ENCODE measurements at regions not wholly inside any gene's neighbourhood (a gene's known extent, or its start where the extent isn't known, plus 50 kb on each side); places are given as distances from the start of the nearest gene placed in this dataset.

- H3K27me3 ChIP-seq (ENCODE audit: insufficient read depth, low read length): no peaks in the 10 kb centered on the region
Measured at GRCh38 chr1:181159451-181160140, 71.1 kb downstream of the IER5 start.

More at GRCh38 chr1:181159451-181160140, 71.1 kb downstream of the IER5 start:
- Histone ChIP-seq H3K36me3 (ENCODE audit: control insufficient read depth in 1 of 2, insufficient read depth in 2 of 2, low read length in 2 of 2) (no peaks in the 10 kb centered on the region), H3K27ac (ENCODE audit: low read depth, low read length) (no peak overlapping the region), H3K4me1 (ENCODE audit: control insufficient read depth in 1 of 2, insufficient read depth in 2 of 2, low read length in 2 of 2) (peaks cover 0 to 13% of the 10 kb centered on the region in 2 experiments; a peak in 1 of 4 replicates), H3K9me2 (ENCODE audit: insufficient read depth) (no peaks in the 10 kb centered on the region), H4K20me1 (ENCODE audit: insufficient read depth) (no peaks in the 10 kb centered on the region), H3K79me2 (ENCODE audit: insufficient read depth, low read length) (no peaks in the 10 kb centered on the region), H3K9me3 (ENCODE audit: control insufficient read depth in 1 of 2, insufficient read depth in 1 of 2, low read depth in 1 of 2, low read length in 2 of 2) (peaks cover 0 to 14% of the 10 kb centered on the region in 2 experiments; a peak in 3 of 4 replicates), H3K4me3 (replicated peaks in 1 of 2; ENCODE audit: low read depth in 1 of 2, low read length in 2 of 2) (no peak overlapping the region), H2AFZ (ENCODE audit: low read depth, low read length, poor library complexity, severe bottlenecking) (no peak overlapping the region), H3K9ac (ENCODE audit: low read length) (no peak overlapping the region), H3K4me2 (ENCODE audit: low read length) (no peak overlapping the region; the same call in 1 of the 2 replicates)
- ChIA-PET CTCF (interaction anchor here (1.0 kb wide), 1 partner anchor 275 kb away, joined by 4 read pairs; no protein-coding TSS in a partner anchor), RAD21 (ENCODE audit: low non-redundant PET in 1 of 2, low total read pairs in 2 of 2, uncharacterized antibody in 2 of 2, unreplicated experiment in 2 of 2) (no interaction called here), POLR2A (no interaction called here)
- intact Hi-C loops (cut with micrococcal nuclease): loop anchor here (10.0 kb wide), 1 partner anchor 525 kb away; the partner anchor contains the start of gene XPR1
- BruUV-seq (replicated peaks): no TSS peak
- no peak for DNase-seq (ENCODE audit: low read depth, low spot score)
- TF ChIP-seq TCF7L2 (IDR thresholded peaks at IDR 0.05; ENCODE audit: borderline replicate concordance, extremely low read depth, insufficient read depth, insufficient read length) (no peak), POLR2AphosphoS5 (IDR thresholded peaks at IDR 0.05; ENCODE audit: low read depth, low read length) (no peak), ELF1 (IDR thresholded peaks at IDR 0.05; ENCODE audit: borderline replicate concordance, low read depth) (no peak), CTCF (IDR thresholded peaks at IDR 0.05 in 2 of 3, conservative IDR thresholded peaks at IDR 0.05 in 1 of 3; ENCODE audit: borderline replicate concordance in 1 of 3, insufficient read depth in 1 of 3, low read depth in 2 of 3, low read length in 2 of 3) (no peak), EGR1 (IDR thresholded peaks at IDR 0.05; ENCODE audit: low read depth) (no peak), POLR2A (IDR thresholded peaks at IDR 0.05; ENCODE audit: borderline replicate concordance, extremely low read depth, insufficient read depth, insufficient read length) (no peak), SP1 (IDR thresholded peaks at IDR 0.05; ENCODE audit: low read depth) (no peak), EZH2 (IDR thresholded peaks at IDR 0.05) (no peak), FOSL1 (IDR thresholded peaks at IDR 0.05; ENCODE audit: low read depth) (no peak), ZNF274 (IDR thresholded peaks at IDR 0.05; ENCODE audit: low read depth, low read length) (no peak), REST (IDR thresholded peaks at IDR 0.05; ENCODE audit: low read depth) (no peak), SIN3A (IDR thresholded peaks at IDR 0.05; ENCODE audit: low read depth) (no peak), YY1 (IDR thresholded peaks at IDR 0.05; ENCODE audit: extremely low read depth, insufficient replicate concordance, low read depth, low read length) (no peak), ZFX (IDR thresholded peaks at IDR 0.05) (no peak), RAD21 (IDR thresholded peaks at IDR 0.05; ENCODE audit: low read depth) (no peak), SRF (IDR thresholded peaks at IDR 0.05; ENCODE audit: low read depth) (no peak), CEBPB (IDR thresholded peaks at IDR 0.05; ENCODE audit: low read depth) (no peak)
- TF ChIP-seq, protein P1, sequence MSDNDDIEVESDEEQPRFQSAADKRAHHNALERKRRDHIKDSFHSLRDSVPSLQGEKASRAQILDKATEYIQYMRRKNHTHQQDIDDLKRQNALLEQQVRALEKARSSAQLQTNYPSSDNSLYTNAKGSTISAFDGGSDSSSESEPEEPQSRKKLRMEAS (IDR thresholded peaks at IDR 0.05): no peak
- no peak for ATAC-seq
